PC-3 (cell line): ENCODE measurements at regions not wholly inside any gene's neighbourhood (a gene's known extent, or its start where the extent isn't known, plus 50 kb on each side); places are given as distances from the start of the nearest gene placed in this dataset.

Experiments used
- ATAC-seq: fragments of 200-7000 bp; cut with Tn5 transposase; 2 replicates; pipeline ENCODE4 v1.9.1; 2020; ENCODE audit warnings: mild to moderate bottlenecking, moderate library complexity
- BruUV-seq: library from RNA; stranded (reverse); fragments of 400-500 nt; replicated peaks from 2 replicates; lab custom pipeline; 2021; lab: Mats Ljungman, UMichigan
- CTCF ChIA-PET: fragments of 300-600 bp; sonication (Branson Sonifier 250); formaldehyde crosslinking; loops from one replicate; lab custom pipeline; 2022; ENCODE audit warnings: antibody characterized with exemption; lab: Charles Lee
- POLR2A ChIA-PET: fragments of 300-600 bp; sonication (Branson Sonifier 250); formaldehyde crosslinking; loops from one replicate; lab custom pipeline; 2022; ENCODE audit warnings: antibody characterized with exemption; ENCODE audit not compliant: unreplicated experiment; lab: Charles Lee
- DNase-seq: peaks from one replicate; pipeline ENCODE4 v3.0.0-alpha.2; 2015
- H2AFZ ChIP-seq: fragments of 300-600 bp; sonication (generic); 2 replicates; pipeline ENCODE4 v1.6.0; 2016; ENCODE audit warnings: antibody characterized with exemption, low read length
- H3F3A ChIP-seq: fragments of 300-600 bp; sonication (generic); one replicate; pipeline ENCODE4 v1.6.0; 2017; ENCODE audit warnings: antibody characterized with exemption, low read length, control low read depth, mild to moderate bottlenecking; ENCODE audit not compliant: unreplicated experiment
- H3K27ac ChIP-seq: fragments of 300-600 bp; sonication (generic); 2 replicates; pipeline ENCODE4 v1.5.1; 2016; ENCODE audit warnings: mild to moderate bottlenecking, low read length
- H3K27me3 ChIP-seq: fragments of 300-600 bp; sonication (generic); 2 replicates; pipeline ENCODE4 v1.6.1; 2016; ENCODE audit warnings: low read length, mixed read lengths
- H3K36me3 ChIP-seq: fragments of 300-600 bp; sonication (generic); 2 replicates; pipeline ENCODE4 v1.6.1; 2016; ENCODE audit warnings: low read depth, mixed run types, low read length, mixed read lengths
- H3K4me1 ChIP-seq: fragments of 300-600 bp; sonication (generic); 2 replicates; pipeline ENCODE4 v1.5.1; 2016; ENCODE audit warnings: low read length; ENCODE audit not compliant: insufficient read depth
- H3K4me2 ChIP-seq: fragments of 300-600 bp; sonication (generic); 2 replicates; pipeline ENCODE4 v1.6.0; 2016; ENCODE audit warnings: low read length
- H3K4me3 ChIP-seq: fragments of 300-600 bp; sonication (generic); 2 replicates; pipeline ENCODE4 v1.5.1; 2016; ENCODE audit warnings: mild to moderate bottlenecking, low read length, mixed read lengths
- H3K79me2 ChIP-seq: fragments of 300-600 bp; sonication (generic); 2 replicates; pipeline ENCODE4 v1.6.1; 2017; ENCODE audit warnings: low read length, mixed read lengths
- H3K9ac ChIP-seq: fragments of 300-600 bp; sonication (generic); 2 replicates; pipeline ENCODE4 v1.6.0; 2016; ENCODE audit warnings: mild to moderate bottlenecking, low read length
- H3K9me2 ChIP-seq: fragments of 300-600 bp; sonication (generic); replicated peaks from 2 replicates; pipeline ENCODE4 v1.6.1; 2016; ENCODE audit warnings: mixed run types, low read length, mixed read lengths
- H3K9me3 ChIP-seq: fragments of 300-600 bp; sonication (generic); 2 replicates; pipeline ENCODE4 v1.6.1; 2016; ENCODE audit warnings: low read length, mixed read lengths
- H4K20me1 ChIP-seq: fragments of 300-600 bp; sonication (generic); 2 replicates; pipeline ENCODE4 v1.6.1; 2016; ENCODE audit warnings: low read length, mixed read lengths
- CTCF ChIP-seq: fragments of 300-600 bp; sonication (generic); conservative IDR thresholded peaks from 2 replicates; pipeline ENCODE4 v1.5.1; 2017; ENCODE audit warnings: antibody characterized with exemption, low read depth, mild to moderate bottlenecking, low read length
- EZH2 ChIP-seq: fragments of 300-600 bp; sonication (generic); IDR thresholded peaks from one replicate; pipeline ENCODE4 v1.6.1; 2017; ENCODE audit warnings: antibody characterized with exemption, mild to moderate bottlenecking, low read length; ENCODE audit not compliant: unreplicated experiment
- EZH2phosphoT487 ChIP-seq: fragments of 300-600 bp; sonication (generic); IDR thresholded peaks from 2 replicates; pipeline ENCODE4 v1.6.1; 2018; ENCODE audit warnings: mild to moderate bottlenecking, antibody characterized with exemption, low read length, borderline replicate concordance
- intact Hi-C: fragments of 100-400 bp; cut with micrococcal nuclease; formaldehyde crosslinking; loops from 2 replicates; pipeline ENCODE4 v1.9.0; 2023

GRCh38 chr18:72128649-72129048 lies 415.5 kb downstream of the CBLN2 start:
- ATAC-seq: no peak
- H3K36me3 ChIP-seq: no peaks in the 10 kb centered on the region
- H3K9me2 ChIP-seq: no peaks in the 10 kb centered on the region
- no peak overlapping the region for H3K4me2 ChIP-seq
- H3K79me2 ChIP-seq: no peaks in the 10 kb centered on the region
- no peak overlapping the region for H3K4me3 ChIP-seq
- no peaks in the 10 kb centered on the region for H3F3A ChIP-seq
- TF ChIP-seq EZH2: no peak
- TF ChIP-seq CTCF: no peak
- TF ChIP-seq EZH2phosphoT487: no peak
- no peak for DNase-seq
- intact Hi-C loops: no loop called here
- H2AFZ ChIP-seq: no peak overlapping the region
- no TSS peak for BruUV-seq
- no peaks in the 10 kb centered on the region for H4K20me1 ChIP-seq
- CTCF ChIA-PET: no interaction called here
- POLR2A ChIA-PET: no interaction called here
- no peak overlapping the region for H3K9ac ChIP-seq
- no peaks in the 10 kb centered on the region for H3K4me1 ChIP-seq
- H3K9me3 ChIP-seq: no peaks in the 10 kb centered on the region
- H3K27me3 ChIP-seq: no peaks in the 10 kb centered on the region
- no peak overlapping the region for H3K27ac ChIP-seq

- H3K9ac ChIP-seq: no peak overlapping the region
- no peak for DNase-seq
- no peaks in the 10 kb centered on the region for H3K36me3 ChIP-seq
- no peak for TF ChIP-seq CTCF
- TF ChIP-seq EZH2phosphoT487: no peak
- no peak overlapping the region for H3K4me3 ChIP-seq
- no peak overlapping the region for H3K4me2 ChIP-seq
- no peaks in the 10 kb centered on the region for H3K4me1 ChIP-seq
- CTCF ChIA-PET: no interaction called here
- H2AFZ ChIP-seq: no peak overlapping the region
- H3K79me2 ChIP-seq: no peaks in the 10 kb centered on the region
- intact Hi-C loops: no loop called here
- no TSS peak for BruUV-seq
- H3K9me2 ChIP-seq: no peaks in the 10 kb centered on the region
- no peaks in the 10 kb centered on the region for H3K9me3 ChIP-seq
- H3K27me3 ChIP-seq: no peaks in the 10 kb centered on the region
- no peak for ATAC-seq
- H3F3A ChIP-seq: no peaks in the 10 kb centered on the region
- POLR2A ChIA-PET: no interaction called here
- H4K20me1 ChIP-seq: no peaks in the 10 kb centered on the region
- no peak overlapping the region for H3K27ac ChIP-seq
These were observed 422.0 kb downstream of the CBLN2 start for GRCh38 chr18:72122103-72122502.

GRCh38 chr18:72119082-72119481 lies 425.1 kb downstream of the CBLN2 start:
- ChIA-PET POLR2A (no interaction called here), CTCF (no interaction called here)
- Histone ChIP-seq H3K27me3 (no peaks in the 10 kb centered on the region), H3K9me3 (no peaks in the 10 kb centered on the region), H3K79me2 (no peaks in the 10 kb centered on the region), H4K20me1 (no peaks in the 10 kb centered on the region), H3K4me3 (no peak overlapping the region), H3K27ac (no peak overlapping the region), H3K4me1 (peaks cover 10% of the 10 kb centered on the region), H3K4me2 (no peak overlapping the region), H3F3A (no peaks in the 10 kb centered on the region), H3K36me3 (no peaks in the 10 kb centered on the region), H3K9me2 (no peaks in the 10 kb centered on the region), H2AFZ (no peak overlapping the region), H3K9ac (no peak overlapping the region)
- TF ChIP-seq CTCF: no peak
- TF ChIP-seq EZH2phosphoT487: no peak
- no peak for TF ChIP-seq EZH2
- intact Hi-C loops: no loop called here
- ATAC-seq (no peak), DNase-seq (peak; percentile 6)
- BruUV-seq: no TSS peak
